HepG2 (cell line): ENCODE measurements at regions not wholly inside any gene's neighbourhood (a gene's known extent, or its start where the extent isn't known, plus 50 kb on each side); places are given as distances from the start of the nearest gene placed in this dataset.

Source experiments
- HOXA9 ChIP-seq: sonication (generic); formaldehyde crosslinking; IDR thresholded peaks from 2 replicates; pipeline ENCODE4 v1.8.1; 2022; ENCODE audit warnings: missing genetic modification reagents, mild to moderate bottlenecking, moderate library complexity, borderline replicate concordance
- JUND ChIP-seq: sonication (generic); formaldehyde crosslinking; IDR thresholded peaks from 2 replicates; pipeline ENCODE4 v1.8.0; 2022; ENCODE audit warnings: mild to moderate bottlenecking, missing genetic modification reagents
- MATR3 ChIP-seq: sonication (generic); formaldehyde crosslinking; IDR thresholded peaks from 2 replicates; pipeline ENCODE4 v1.4.0; 2020; ENCODE audit warnings: missing genetic modification reagents
- RBM22 ChIP-seq: fragments of 200-400 bp; formaldehyde crosslinking; optimal IDR thresholded peaks from 2 replicates; pipeline ENCODE3; 2017; ENCODE audit warnings: mild to moderate bottlenecking, low read length, moderate library complexity
- RCOR2 ChIP-seq: IDR thresholded peaks from 2 replicates; pipeline ENCODE4 v1.6.1; 2016; ENCODE audit warnings: missing biosample characterization, missing genetic modification reagents
- RFX3 ChIP-seq: IDR thresholded peaks from 2 replicates; pipeline ENCODE4 v1.6.1; 2016; ENCODE audit warnings: missing biosample characterization, missing genetic modification reagents
- ZIK1 ChIP-seq: sonication (generic); formaldehyde crosslinking; IDR thresholded peaks from 2 replicates; pipeline ENCODE4 v1.5.0; 2020; ENCODE audit warnings: mild to moderate bottlenecking, low read depth, missing genetic modification reagents, borderline replicate concordance
- ZNF563 ChIP-seq: sonication (generic); formaldehyde crosslinking; IDR thresholded peaks from 2 replicates; pipeline ENCODE4 v1.8.0; 2022; ENCODE audit warnings: mild to moderate bottlenecking, moderate library complexity, missing genetic modification reagents
- ZNF713 ChIP-seq: sonication (generic); formaldehyde crosslinking; IDR thresholded peaks from 2 replicates; pipeline ENCODE4 v1.4.0; 2020; ENCODE audit warnings: mild to moderate bottlenecking, missing genetic modification reagents
- ZNF781 ChIP-seq: sonication (generic); formaldehyde crosslinking; IDR thresholded peaks from 2 replicates; pipeline ENCODE4 v1.5.1; 2020; ENCODE audit warnings: borderline replicate concordance, mild to moderate bottlenecking, missing genetic modification reagents; ENCODE audit errors: not compliant biosample characterization
- TF ChIP-seq, protein P1 (sequence below): sonication (generic); formaldehyde crosslinking; IDR thresholded peaks from 2 replicates; pipeline ENCODE4 v1.5.0; 2020; ENCODE audit warnings: mild to moderate bottlenecking, missing genetic modification reagents
- TF ChIP-seq, protein P2 (sequence below): sonication (generic); formaldehyde crosslinking; IDR thresholded peaks from 2 replicates; pipeline ENCODE4 v1.5.0; 2020; ENCODE audit warnings: mild to moderate bottlenecking, missing genetic modification reagents
- TF ChIP-seq, protein P3 (sequence below): sonication (generic); formaldehyde crosslinking; conservative IDR thresholded peaks from 2 replicates; pipeline ENCODE4 v1.4.0; 2020; ENCODE audit warnings: missing genetic modification reagents

DNA sequence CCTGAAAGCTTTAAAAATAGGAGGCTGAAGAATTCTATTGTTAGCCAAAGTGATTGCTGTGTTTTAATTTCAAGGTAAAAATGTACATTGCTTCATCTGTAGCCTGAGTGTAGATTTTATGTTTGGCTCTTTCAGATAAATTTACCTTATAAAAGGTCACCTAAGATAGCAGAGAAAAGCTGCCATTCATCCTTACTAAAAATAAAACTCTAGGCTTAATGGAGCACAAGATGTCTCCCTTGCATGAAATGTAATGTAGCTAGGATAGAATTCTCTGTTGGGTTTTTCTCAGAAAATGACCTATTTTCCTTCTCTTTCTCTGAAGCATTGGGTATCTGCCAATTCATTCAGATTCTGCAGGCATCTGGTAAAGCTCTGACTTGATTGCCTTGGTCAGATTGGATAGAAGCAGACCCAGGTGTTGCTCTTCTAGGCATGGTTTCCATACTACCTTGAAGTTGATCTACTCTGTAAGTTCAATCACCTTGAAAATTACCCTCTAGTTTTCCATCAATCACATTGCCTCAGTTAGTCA, 176.6 kb upstream of the GORAB start (continued):
- TF ChIP-seq, protein P1, sequence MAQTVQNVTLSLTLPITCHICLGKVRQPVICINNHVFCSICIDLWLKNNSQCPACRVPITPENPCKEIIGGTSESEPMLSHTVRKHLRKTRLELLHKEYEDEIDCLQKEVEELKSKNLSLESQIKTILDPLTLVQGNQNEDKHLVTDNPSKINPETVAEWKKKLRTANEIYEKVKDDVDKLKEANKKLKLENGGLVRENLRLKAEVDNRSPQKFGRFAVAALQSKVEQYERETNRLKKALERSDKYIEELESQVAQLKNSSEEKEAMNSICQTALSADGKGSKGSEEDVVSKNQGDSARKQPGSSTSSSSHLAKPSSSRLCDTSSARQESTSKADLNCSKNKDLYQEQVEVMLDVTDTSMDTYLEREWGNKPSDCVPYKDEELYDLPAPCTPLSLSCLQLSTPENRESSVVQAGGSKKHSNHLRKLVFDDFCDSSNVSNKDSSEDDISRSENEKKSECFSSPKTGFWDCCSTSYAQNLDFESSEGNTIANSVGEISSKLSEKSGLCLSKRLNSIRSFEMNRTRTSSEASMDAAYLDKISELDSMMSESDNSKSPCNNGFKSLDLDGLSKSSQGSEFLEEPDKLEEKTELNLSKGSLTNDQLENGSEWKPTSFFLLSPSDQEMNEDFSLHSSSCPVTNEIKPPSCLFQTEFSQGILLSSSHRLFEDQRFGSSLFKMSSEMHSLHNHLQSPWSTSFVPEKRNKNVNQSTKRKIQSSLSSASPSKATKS (CRISPR knock-in tag), result no peak
- TF ChIP-seq, protein P2, sequence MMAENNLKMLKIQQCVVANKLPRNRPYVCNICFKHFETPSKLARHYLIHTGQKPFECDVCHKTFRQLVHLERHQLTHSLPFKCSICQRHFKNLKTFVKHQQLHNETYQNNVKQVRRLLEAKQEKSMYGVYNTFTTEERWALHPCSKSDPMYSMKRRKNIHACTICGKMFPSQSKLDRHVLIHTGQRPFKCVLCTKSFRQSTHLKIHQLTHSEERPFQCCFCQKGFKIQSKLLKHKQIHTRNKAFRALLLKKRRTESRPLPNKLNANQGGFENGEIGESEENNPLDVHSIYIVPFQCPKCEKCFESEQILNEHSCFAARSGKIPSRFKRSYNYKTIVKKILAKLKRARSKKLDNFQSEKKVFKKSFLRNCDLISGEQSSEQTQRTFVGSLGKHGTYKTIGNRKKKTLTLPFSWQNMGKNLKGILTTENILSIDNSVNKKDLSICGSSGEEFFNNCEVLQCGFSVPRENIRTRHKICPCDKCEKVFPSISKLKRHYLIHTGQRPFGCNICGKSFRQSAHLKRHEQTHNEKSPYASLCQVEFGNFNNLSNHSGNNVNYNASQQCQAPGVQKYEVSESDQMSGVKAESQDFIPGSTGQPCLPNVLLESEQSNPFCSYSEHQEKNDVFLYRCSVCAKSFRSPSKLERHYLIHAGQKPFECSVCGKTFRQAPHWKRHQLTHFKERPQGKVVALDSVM (CRISPR knock-in tag), result no peak
- TF ChIP-seq RBM22 (no peak), MATR3 (CRISPR knock-in tag) (no peak), ZNF563 (CRISPR knock-in tag) (no peak), RCOR2 (CRISPR knock-in tag) (no peak), ZIK1 (CRISPR knock-in tag) (no peak), HOXA9 (CRISPR knock-in tag) (no peak), RFX3 (CRISPR knock-in tag) (no peak), JUND (CRISPR knock-in tag) (no peak), ZNF781 (no peak), ZNF713 (CRISPR knock-in tag) (no peak)
- TF ChIP-seq, protein P3, sequence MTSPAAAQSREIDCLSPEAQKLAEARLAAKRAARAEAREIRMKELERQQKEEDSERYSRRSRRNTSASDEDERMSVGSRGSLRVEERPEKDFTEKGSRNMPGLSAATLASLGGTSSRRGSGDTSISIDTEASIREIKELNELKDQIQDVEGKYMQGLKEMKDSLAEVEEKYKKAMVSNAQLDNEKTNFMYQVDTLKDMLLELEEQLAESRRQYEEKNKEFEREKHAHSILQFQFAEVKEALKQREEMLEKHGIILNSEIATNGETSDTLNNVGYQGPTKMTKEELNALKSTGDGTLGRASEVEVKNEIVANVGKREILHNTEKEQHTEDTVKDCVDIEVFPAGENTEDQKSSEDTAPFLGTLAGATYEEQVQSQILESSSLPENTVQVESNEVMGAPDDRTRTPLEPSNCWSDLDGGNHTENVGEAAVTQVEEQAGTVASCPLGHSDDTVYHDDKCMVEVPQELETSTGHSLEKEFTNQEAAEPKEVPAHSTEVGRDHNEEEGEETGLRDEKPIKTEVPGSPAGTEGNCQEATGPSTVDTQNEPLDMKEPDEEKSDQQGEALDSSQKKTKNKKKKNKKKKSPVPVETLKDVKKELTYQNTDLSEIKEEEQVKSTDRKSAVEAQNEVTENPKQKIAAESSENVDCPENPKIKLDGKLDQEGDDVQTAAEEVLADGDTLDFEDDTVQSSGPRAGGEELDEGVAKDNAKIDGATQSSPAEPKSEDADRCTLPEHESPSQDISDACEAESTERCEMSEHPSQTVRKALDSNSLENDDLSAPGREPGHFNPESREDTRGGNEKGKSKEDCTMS (CRISPR knock-in tag), result no peak
